ENCODE measurements at regions not wholly inside any gene's neighbourhood (a gene's known extent, or its start where the extent isn't known, plus 50 kb on each side); places are given as distances from the start of the nearest gene placed in this dataset.

- TF ChIP-seq CTCF (conservative IDR thresholded peaks at IDR 0.05; ENCODE audit: low read length) (no peak), EZH2phosphoT487 (IDR thresholded peaks at IDR 0.05; ENCODE audit: borderline replicate concordance) (no peak)
These were observed 580.3 kb upstream of the NRP1 start for GRCh38 chr10:33914746-33915145.
